Naive thymus-derived CD4-positive, alpha-beta T cell (primary cell): ENCODE measurements at regions not wholly inside any gene's neighbourhood (a gene's known extent, or its start where the extent isn't known, plus 50 kb on each side); places are given as distances from the start of the nearest gene placed in this dataset.

Experiments
- ATAC-seq: fragments of 150-1000 bp; cut with Tn5 transposase; 2 replicates; pipeline ENCODE4 v1.10.0; 2021; ENCODE audit warnings: mild to moderate bottlenecking, moderate library complexity
- CTCF ChIA-PET: fragments of 350-600 bp; sonication (Branson Sonifier 250); formaldehyde crosslinking; loops from one replicate; lab custom pipeline; 2021; ENCODE audit warnings: antibody characterized with exemption; lab: Charles Lee
- POLR2A ChIA-PET: fragments of 350-600 bp; sonication (Branson Sonifier 250); formaldehyde crosslinking; loops from one replicate; lab custom pipeline; 2021; ENCODE audit warnings: antibody characterized with exemption, inconsistent platforms; lab: Charles Lee
- DNase-seq, 9 donors: peaks; one replicate each; pipeline versions ENCODE4 v3.0.0 to v3.0.0-alpha.2; 2020 to 2022; ENCODE audit warnings: mixed read lengths in 1 of 9
- H3K27ac ChIP-seq: one replicate; pipeline ENCODE4 v1.7.0; 2013; ENCODE audit warnings: mild to moderate bottlenecking, low read depth, low read length, moderate library complexity
- H3K27me3 ChIP-seq, 2 donors: one replicate each; pipeline ENCODE4 v1.7.0; 2013; ENCODE audit warnings: low read length in 2 of 2, mild to moderate bottlenecking in 2 of 2, moderate library complexity in 2 of 2; ENCODE audit not compliant: control insufficient read depth in 2 of 2, insufficient read depth in 2 of 2
- H3K36me3 ChIP-seq, 3 experiments: 1 replicate in 2 of 3; 2 replicates in 1 of 3; pipeline ENCODE4 v1.7.0; 2013; ENCODE audit warnings: low read length in 3 of 3, mild to moderate bottlenecking in 3 of 3, moderate library complexity in 1 of 3; ENCODE audit not compliant: insufficient read depth in 3 of 3, control insufficient read depth in 2 of 3
- H3K4me1 ChIP-seq, 2 donors: one replicate each; pipeline ENCODE4 v1.7.0; 2013; ENCODE audit warnings: low read length in 2 of 2, mild to moderate bottlenecking in 2 of 2, moderate library complexity in 1 of 2; ENCODE audit not compliant: control insufficient read depth in 2 of 2, insufficient read depth in 2 of 2
- H3K4me3 ChIP-seq: 2 replicates; pipeline ENCODE4 v1.7.0; 2013; ENCODE audit warnings: mild to moderate bottlenecking, low read length
- H3K9me3 ChIP-seq, 3 experiments: 1 replicate in 2 of 3; 2 replicates in 1 of 3; pipeline ENCODE4 v1.7.0; 2013; ENCODE audit warnings: low read length in 3 of 3; ENCODE audit not compliant: control insufficient read depth in 2 of 3
- H3K27ac Mint-ChIP-seq, 9 donors: one replicate each; pipeline ENCODE4 v1.8.0; 2020 to 2022; ENCODE audit warnings: mixed read lengths in 9 of 9, mild to moderate bottlenecking in 8 of 9, moderate library complexity in 5 of 9, inconsistent platforms in 2 of 9
- H3K27me3 Mint-ChIP-seq, 5 donors: one replicate each; pipeline ENCODE4 v1.8.0; 2021 to 2022; ENCODE audit warnings: mixed read lengths in 5 of 5, mild to moderate bottlenecking in 1 of 5
- H3K36me3 Mint-ChIP-seq, 5 donors: one replicate each; pipeline ENCODE4 v1.8.0; 2020 to 2022; ENCODE audit warnings: mixed read lengths in 5 of 5, mild to moderate bottlenecking in 3 of 5, inconsistent platforms in 1 of 5
- H3K4me1 Mint-ChIP-seq, 7 donors: one replicate each; pipeline ENCODE4 v1.8.0; 2020 to 2022; ENCODE audit warnings: mixed read lengths in 7 of 7, mild to moderate bottlenecking in 3 of 7, inconsistent platforms in 1 of 7
- H3K4me3 Mint-ChIP-seq, 10 donors: one replicate each; pipeline ENCODE4 v1.8.0; 2020 to 2022; ENCODE audit warnings: mild to moderate bottlenecking in 10 of 10, mixed read lengths in 10 of 10, moderate library complexity in 6 of 10, inconsistent platforms in 2 of 10
- H3K9me3 Mint-ChIP-seq, 11 donors: one replicate each; pipeline ENCODE4 v1.8.0; 2020 to 2022; ENCODE audit warnings: mixed read lengths in 11 of 11, mild to moderate bottlenecking in 4 of 11, inconsistent platforms in 1 of 11, moderate library complexity in 1 of 11
- intact Hi-C, 2 donors: fragments of 100-400 bp; cut with micrococcal nuclease; formaldehyde crosslinking; loops; one replicate each; pipeline ENCODE4 v1.15.1; 2023

GRCh38 chr2:2400286-2401038 lies 69.4 kb upstream of the MYT1L start:
- intact Hi-C loops, result no loop called here
- Mint-ChIP-seq H3K36me3 (no peaks in the 10 kb centered on the region), H3K4me1 (no peaks in the 10 kb centered on the region), H3K27ac (no peak overlapping the region), H3K27me3 (peaks cover 0 to 39% (median 7%) of the 10 kb centered on the region in 5 donors), H3K9me3 (peaks cover 0 to 15% (median 4%) of the 10 kb centered on the region in 11 donors), H3K4me3 (no peak overlapping the region)
- Histone ChIP-seq H3K36me3 (no peaks in the 10 kb centered on the region), H3K9me3 (no peaks in the 10 kb centered on the region), H3K4me1 (no peaks in the 10 kb centered on the region), H3K27ac (no peak overlapping the region), H3K4me3 (no peak overlapping the region), H3K27me3 (no peaks in the 10 kb centered on the region)
- CTCF ChIA-PET, result no interaction called here
- POLR2A ChIA-PET, result no interaction called here
- ATAC-seq (no peak), DNase-seq (no peak)

GRCh38 chr2:2399396-2399795 lies 68.3 kb upstream of the MYT1L start:
- no peak overlapping the region for H3K4me3 Mint-ChIP-seq
- POLR2A ChIA-PET, result no interaction called here

GRCh38 chr2:2392332-2392731 lies 61.3 kb upstream of the MYT1L start:
- ChIA-PET POLR2A (no interaction called here), CTCF (no interaction called here)
- Histone ChIP-seq H3K4me3 (no peak overlapping the region), H3K27me3 (no peaks in the 10 kb centered on the region), H3K36me3 (no peaks in the 10 kb centered on the region), H3K4me1 (no peaks in the 10 kb centered on the region), H3K27ac (no peak overlapping the region), H3K9me3 (peaks cover 0 to 4% (median 0%) of the 10 kb centered on the region in 3 experiments)
- intact Hi-C loops, result no loop called here
- H3K27ac Mint-ChIP-seq, result no peak overlapping the region
- H3K4me3 Mint-ChIP-seq, result no peak overlapping the region
- DNase-seq (no peak), ATAC-seq (no peak)
- peaks cover 4 to 35% (median 16%) of the 10 kb centered on the region in 11 donors for H3K9me3 Mint-ChIP-seq
- H3K36me3 Mint-ChIP-seq, result peaks cover 0 to 6% (median 0%) of the 10 kb centered on the region in 5 donors
- peaks cover 0 to 10% (median 5%) of the 10 kb centered on the region in 5 donors for H3K27me3 Mint-ChIP-seq
- H3K4me1 Mint-ChIP-seq, result no peaks in the 10 kb centered on the region

More at GRCh38 chr2:2399396-2399795, 68.3 kb upstream of the MYT1L start:
- Histone ChIP-seq H3K27me3 (no peaks in the 10 kb centered on the region), H3K4me1 (no peaks in the 10 kb centered on the region), H3K27ac (no peak overlapping the region), H3K4me3 (no peak overlapping the region), H3K9me3 (no peaks in the 10 kb centered on the region), H3K36me3 (no peaks in the 10 kb centered on the region)
- Mint-ChIP-seq H3K9me3 (peaks cover 0 to 11% (median 5%) of the 10 kb centered on the region in 11 donors), H3K27ac (no peak overlapping the region), H3K4me1 (no peaks in the 10 kb centered on the region), H3K36me3 (no peaks in the 10 kb centered on the region), H3K27me3 (peaks cover 0 to 39% (median 7%) of the 10 kb centered on the region in 5 donors)
- DNase-seq (no peak), ATAC-seq (no peak)
- CTCF ChIA-PET, result no interaction called here
- intact Hi-C loops, result no loop called here

- no peaks in the 10 kb centered on the region for H3K4me1 Mint-ChIP-seq
- DNase-seq (no peak), ATAC-seq (no peak)
- peaks cover 0 to 10% (median 5%) of the 10 kb centered on the region in 5 donors for H3K27me3 Mint-ChIP-seq
- H3K9me3 Mint-ChIP-seq, result peaks cover 2 to 31% (median 15%) of the 10 kb centered on the region in 11 donors
- no peak overlapping the region for H3K27ac Mint-ChIP-seq
- ChIA-PET CTCF (no interaction called here), POLR2A (no interaction called here)
- H3K36me3 Mint-ChIP-seq, result peaks cover 0 to 6% (median 0%) of the 10 kb centered on the region in 5 donors
- Histone ChIP-seq H3K9me3 (peaks cover 0 to 4% (median 0%) of the 10 kb centered on the region in 3 experiments), H3K27ac (no peak overlapping the region), H3K27me3 (no peaks in the 10 kb centered on the region), H3K4me1 (no peaks in the 10 kb centered on the region), H3K4me3 (no peak overlapping the region), H3K36me3 (no peaks in the 10 kb centered on the region)
- H3K4me3 Mint-ChIP-seq, result no peak overlapping the region
- intact Hi-C loops, result no loop called here
Measured at GRCh38 chr2:2389215-2389614, 58.1 kb upstream of the MYT1L start.
